ENCODE measurements at regions not wholly inside any gene's neighbourhood (a gene's known extent, or its start where the extent isn't known, plus 50 kb on each side); places are given as distances from the start of the nearest gene placed in this dataset.

- no peak for DNase-seq
Observed at GRCh38 chr2:185152186-185152585, 553.9 kb downstream of the ZNF804A start.

DNA sequence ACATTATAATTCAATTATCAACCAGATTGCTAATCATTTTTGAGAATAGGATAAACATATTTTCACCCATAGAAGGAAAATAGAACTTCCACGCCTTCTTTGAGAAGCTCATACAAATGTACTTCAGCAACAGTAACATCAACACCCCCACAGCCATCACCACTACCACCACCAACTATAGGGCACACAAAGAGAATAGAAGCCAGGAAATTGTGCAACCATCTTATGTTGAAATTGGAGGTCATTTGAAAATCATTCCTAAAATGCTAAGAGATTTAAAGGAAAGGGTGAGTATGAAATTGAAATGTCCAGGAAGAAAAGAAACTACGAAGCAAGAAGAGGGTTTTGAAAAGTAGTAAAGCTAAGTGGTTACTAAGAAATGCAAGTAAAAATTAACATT, 563.4 kb downstream of the ZNF804A start:
- DNase-seq: no peak

DNA sequence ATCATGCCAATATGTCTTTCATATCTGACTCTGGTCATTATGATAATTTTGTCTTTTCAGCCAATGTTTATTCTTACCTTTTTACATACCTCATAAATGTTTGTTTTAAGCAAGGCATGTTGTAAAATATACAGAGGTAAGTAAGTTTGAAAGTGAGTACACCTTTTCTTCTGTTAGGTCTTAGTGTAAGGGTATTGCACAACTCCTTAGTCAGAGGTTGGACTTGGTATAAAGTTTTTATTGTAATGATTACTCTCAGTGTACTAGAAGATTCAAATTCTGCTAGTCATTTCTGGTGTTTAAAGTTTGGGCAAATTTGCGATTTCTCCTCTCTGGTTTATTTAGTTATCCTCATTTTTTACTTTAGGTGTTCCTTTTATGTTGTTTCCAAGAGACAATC, 564.3 kb upstream of the FSIP2 start:
- DNase-seq: no peak

DNA sequence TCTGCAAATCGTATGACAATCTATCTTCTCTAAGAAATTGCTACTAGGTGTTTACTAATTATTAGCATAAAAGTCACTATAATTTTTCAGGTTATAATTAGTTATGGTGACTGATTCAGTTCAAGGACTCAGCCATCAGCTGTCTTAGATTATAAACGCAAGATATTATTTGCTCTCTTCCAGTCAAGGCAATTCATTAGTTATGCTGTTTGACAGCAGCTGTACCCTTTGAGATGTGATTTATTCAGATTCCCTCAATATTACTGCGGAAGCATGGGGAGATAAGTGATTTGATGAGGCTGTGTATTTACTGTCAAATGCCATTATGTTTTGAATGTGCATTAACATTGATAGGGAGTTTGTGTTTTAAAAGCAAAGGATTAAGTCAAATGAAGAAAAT, 558.9 kb upstream of the FSIP2 start:
- DNase-seq: no peak

DNA sequence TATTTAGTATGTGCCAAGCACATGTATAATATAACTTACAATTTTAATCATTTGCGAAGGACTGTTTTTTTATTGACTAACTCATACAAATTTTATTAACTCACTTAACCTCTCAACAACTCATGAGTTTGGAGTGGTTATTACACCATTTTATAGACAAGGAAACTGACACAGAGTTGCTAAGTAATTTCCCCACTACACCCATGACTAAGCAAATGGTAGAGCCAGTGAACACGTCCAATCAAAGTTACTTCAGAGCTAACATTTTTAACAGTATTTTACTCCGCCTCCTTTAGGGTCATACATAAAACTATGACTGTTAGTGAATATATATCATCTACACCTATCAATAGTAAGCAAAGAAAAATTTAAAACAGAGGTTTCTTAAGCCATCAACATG, 556.7 kb upstream of the FSIP2 start:
- no peak for DNase-seq

GRCh38 chr2:185185044-185185443, 553.6 kb upstream of the FSIP2 start:
- DNase-seq: no peak

DNA sequence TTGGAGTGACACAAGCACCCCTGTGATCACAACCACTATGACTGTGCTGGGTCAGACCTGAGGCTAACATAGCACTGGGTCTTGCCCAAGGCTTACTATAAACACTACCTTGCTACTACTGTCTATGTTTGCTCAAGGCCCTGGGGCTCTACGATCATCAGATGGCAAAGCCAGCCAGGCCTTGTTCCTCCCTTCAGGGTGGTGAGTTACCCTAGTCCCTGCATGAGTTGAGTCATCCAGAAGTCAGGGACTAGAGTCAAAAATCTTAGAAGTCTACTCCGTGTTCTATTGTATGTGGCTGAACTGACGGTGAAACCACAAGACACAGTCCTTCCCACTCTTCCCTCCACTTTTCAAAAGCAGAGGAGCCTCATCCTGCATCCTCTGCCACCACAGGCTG, 551.2 kb upstream of the FSIP2 start:
- no peak for DNase-seq

- DNase-seq: no peak
Observed at GRCh38 chr2:185188656-185189055, 549.9 kb upstream of the FSIP2 start.

GRCh38 chr2:185201063-185201462, 537.5 kb upstream of the FSIP2 start:
- no peak for DNase-seq

GRCh38 chr2:185202381-185202780, 536.2 kb upstream of the FSIP2 start:
- no peak for DNase-seq

DNA sequence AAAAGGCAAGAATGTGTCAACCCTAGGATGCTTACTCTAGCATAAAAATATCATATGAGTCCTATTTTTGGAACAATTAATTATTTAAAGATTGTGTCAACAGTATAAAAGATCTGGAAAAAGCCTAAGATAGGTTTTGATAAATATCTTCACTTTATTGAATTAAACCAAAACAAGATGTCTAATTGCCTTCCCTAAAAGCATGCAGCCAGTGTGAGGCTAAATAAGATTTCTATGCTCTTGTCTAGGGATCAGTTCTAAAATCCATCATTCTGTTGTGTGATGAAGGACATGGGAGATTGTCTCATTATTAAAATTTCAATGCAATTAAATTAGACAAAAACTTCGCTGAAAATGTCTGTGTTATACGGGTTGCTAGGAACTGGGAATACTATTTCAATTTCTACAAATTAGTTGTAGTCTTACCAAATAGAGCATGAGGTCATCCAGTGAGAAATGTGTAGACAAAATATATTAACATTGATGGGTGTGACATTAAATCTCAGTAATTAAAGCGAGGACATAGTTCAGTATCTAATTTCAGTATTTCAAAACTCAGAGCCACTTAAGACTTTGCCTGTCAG, 535.6 kb upstream of the FSIP2 start:
- no peak for DNase-seq

GRCh38 chr2:185208261-185208660, 530.3 kb upstream of the FSIP2 start:
- no peak for DNase-seq

DNA sequence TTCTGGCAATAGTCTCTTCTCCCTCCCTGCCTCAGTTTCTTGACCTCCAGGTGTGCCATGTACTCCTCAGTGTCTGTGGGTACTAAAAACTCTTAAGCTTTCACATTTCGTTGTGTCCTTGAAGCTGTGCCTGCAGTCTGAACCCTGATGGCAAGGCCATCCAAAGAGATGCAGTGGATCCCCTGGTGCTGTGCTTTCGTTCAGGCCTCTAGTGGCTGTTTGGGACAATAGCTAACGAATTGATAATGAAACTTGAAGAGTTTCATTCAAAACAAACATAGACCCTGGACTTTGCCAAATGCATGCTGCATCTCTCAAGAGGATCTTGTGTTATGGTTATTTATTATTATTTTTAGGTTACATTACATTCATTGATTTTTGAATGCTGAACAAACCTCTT, 523.1 kb upstream of the FSIP2 start:
- no peak for DNase-seq

DNA sequence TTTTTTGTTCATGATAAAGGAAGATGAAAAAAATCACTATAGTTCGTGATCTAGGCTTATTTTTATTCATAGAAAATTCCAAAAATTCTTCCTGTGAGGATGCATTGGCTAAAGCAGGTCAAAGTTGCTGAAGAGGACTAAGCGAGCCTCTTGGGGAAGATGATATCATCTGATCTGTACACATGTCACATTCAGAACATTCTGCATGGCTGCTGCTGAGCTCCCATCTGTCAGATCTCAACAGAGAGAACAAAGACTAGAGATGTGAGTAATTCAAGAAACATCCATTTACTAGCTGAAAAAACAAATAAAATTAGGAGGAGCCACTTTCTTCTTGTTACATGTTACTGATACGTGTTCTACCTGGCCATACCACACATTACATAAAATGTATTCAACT, 518.6 kb upstream of the FSIP2 start:
- no peak for DNase-seq

DNA sequence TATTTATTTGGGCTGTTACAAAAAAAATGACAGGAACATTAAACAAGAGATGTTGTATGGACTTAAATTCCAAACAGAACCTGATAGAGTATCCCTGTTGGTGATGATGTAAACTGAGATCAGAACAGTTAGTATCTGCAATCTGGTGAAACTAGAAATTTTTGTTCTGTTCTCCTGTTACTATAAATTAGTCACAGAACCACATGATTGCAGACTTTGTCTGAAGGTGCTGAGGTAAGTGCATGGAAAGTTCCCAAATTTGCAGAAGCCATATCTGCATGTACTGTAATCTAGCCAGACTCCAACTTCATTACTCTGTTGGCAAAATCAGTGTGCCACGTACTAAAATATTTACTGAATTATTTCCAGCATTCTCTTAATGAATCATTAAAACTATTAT, 516.3 kb upstream of the FSIP2 start:
- DNase-seq: no peak

DNA sequence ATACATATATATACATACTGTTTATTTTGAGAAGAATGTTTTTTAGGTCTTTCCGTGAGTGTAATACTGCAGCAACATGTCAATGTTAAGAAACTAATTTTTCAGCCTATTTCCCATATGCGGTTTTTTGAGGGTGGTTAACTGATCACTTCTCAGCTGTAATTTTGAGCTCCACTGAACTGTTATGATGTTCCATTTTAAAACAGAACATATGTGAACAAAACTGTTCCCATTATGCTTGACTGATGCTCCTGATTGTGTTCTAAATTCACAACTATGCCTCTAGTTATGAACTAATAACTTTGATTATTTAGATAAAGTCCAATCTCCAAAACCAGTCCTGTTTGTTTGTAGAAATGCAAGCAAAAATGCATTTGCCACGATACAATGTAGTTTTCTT, 511.2 kb upstream of the FSIP2 start:
- no peak for DNase-seq

DNA sequence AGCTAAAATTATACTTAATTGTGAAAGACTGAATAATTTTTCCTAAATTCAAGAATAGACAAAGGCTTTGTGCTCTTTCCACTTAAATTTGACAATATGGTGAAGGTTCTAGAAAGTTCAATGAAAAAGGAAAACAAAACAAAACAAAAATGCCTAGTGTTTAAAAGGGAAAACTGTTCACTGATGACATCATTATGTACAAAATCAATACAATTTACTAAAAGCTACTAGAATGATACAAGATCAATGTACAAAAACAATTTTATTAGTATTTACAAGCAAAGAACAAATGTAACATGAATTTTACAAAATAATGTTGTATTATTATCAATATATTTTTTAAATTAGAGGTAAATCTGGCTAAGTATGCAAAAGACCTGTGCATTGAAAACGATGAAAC, 499.1 kb upstream of the FSIP2 start:
- no peak for DNase-seq

- DNase-seq: no peak
Observed at GRCh38 chr2:185240796-185241195, 497.8 kb upstream of the FSIP2 start.

GRCh38 chr2:185241556-185241955, 497.0 kb upstream of the FSIP2 start:
- no peak for DNase-seq

GRCh38 chr2:185242462-185242861, 496.1 kb upstream of the FSIP2 start:
- no peak for DNase-seq

DNA sequence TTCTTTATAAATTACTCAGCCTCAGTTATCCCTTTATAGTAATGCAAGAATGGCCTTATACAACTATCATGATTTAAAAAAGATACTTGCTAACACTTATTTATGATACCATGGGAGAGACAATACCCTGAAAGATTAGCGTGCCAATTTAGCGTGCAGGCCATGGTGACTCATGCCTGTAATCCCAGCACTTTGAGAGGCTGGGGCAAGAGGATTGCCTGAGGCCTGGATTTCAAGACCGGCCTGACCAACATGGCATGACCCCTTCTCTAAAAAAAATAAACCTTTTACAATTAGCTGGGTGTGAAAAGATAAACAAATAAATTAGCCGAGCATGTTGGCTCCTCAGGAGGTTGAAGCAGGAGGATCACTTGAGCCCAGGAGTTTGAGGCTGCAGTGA, 493.4 kb upstream of the FSIP2 start:
- no peak for DNase-seq

GRCh38 chr2:185245806-185246205, 492.8 kb upstream of the FSIP2 start:
- no peak for DNase-seq

DNA sequence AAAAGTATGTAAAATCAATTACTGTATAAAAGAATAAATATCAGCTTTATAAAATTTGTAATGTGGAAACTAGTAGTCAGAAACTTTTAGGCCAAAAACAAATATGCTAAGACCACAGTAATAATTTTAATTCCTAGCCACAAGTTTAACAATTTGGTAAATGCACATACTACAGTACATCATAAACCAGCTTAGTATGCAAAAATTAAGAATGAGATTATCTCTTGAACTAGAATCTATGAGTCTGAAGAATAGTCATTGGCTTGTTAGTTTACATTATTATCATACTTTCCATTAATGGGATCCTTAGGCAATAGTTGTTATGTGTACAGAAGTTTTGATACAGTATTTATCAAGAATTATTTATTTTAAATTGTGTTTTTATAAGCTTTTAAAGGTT, 491.9 kb upstream of the FSIP2 start:
- no peak for DNase-seq

DNA sequence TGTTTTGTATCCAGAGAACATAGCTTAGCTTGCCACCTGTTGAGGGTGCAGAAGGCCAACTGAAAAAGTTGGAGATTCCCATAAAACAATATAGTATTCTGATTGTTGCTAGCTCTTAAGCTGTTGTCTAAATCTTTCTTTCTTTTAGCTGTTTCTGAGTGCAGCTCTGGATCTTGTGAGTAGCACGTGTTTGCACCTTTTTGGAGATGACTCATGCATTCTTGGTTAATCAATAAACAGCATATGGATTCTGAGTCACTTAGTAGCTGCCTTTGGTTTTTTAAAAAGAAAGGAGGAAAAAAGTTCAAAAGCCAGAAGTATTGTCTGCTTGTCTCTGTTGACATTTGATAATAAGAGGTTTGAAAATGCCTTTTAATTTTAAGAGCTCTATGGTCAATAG, 483.0 kb upstream of the FSIP2 start:
- DNase-seq: no peak

- no peak for DNase-seq
Observed at GRCh38 chr2:185265747-185266146, 472.9 kb upstream of the FSIP2 start.

GRCh38 chr2:185268651-185269050, 470.0 kb upstream of the FSIP2 start:
- DNase-seq: no peak
